HG02759 (cell line): ENCODE measurements at regions not wholly inside any gene's neighbourhood (a gene's known extent, or its start where the extent isn't known, plus 50 kb on each side); places are given as distances from the start of the nearest gene placed in this dataset.

ENCODE experiments used
- ATAC-seq: cut with Tn5 transposase; IDR thresholded peaks from one replicate; pipeline ENCODE4 v1.9.1; 2021; ENCODE audit warnings: mild to moderate bottlenecking, moderate library complexity; ENCODE audit not compliant: unreplicated experiment

GRCh38 chr4:65724973-65725372 is 54.7 kb upstream of the EPHA5 start:
- no peak for ATAC-seq
